IMR-90 (cell line): ENCODE measurements at regions not wholly inside any gene's neighbourhood (a gene's known extent, or its start where the extent isn't known, plus 50 kb on each side); places are given as distances from the start of the nearest gene placed in this dataset.

Source experiments
- ATAC-seq: fragments of 200-7000 bp; cut with Tn5 transposase; 2 replicates; pipeline ENCODE4 v1.9.1; 2020; ENCODE audit warnings: low read depth, mild to moderate bottlenecking, moderate library complexity
- BruUV-seq: library from RNA; stranded (reverse); fragments of 400-500 nt; replicated peaks from 2 replicates; lab custom pipeline; 2021; lab: Mats Ljungman, UMichigan
- CTCF ChIA-PET: fragments of 300-600 bp; formaldehyde crosslinking; extraction: SDS; loops from one replicate; lab custom pipeline; 2021; ENCODE audit warnings: antibody characterized with exemption; lab: Yijun Ruan, JAX
- POLR2A ChIA-PET: fragments of 300-600 bp; sonication (Branson Sonifier 250); formaldehyde crosslinking; loops from one replicate; lab custom pipeline; 2022; ENCODE audit warnings: antibody characterized with exemption; ENCODE audit not compliant: unreplicated experiment; lab: Charles Lee
- DNase-seq: peaks from one replicate; pipeline ENCODE4 v3.0.0; 2013
- H2AFZ ChIP-seq: replicated peaks from 2 replicates; pipeline ENCODE3; 2013; ENCODE audit warnings: low read length, mild to moderate bottlenecking; ENCODE audit not compliant: poor library complexity
- H2AK5ac ChIP-seq: 2 replicates; pipeline ENCODE4 v1.6.1; 2013; ENCODE audit warnings: low read depth, low read length, inconsistent platforms
- H2AK9ac ChIP-seq: replicated peaks from 2 replicates; pipeline ENCODE3; 2013; ENCODE audit warnings: mild to moderate bottlenecking, low read depth, low read length, moderate library complexity; ENCODE audit not compliant: poor library complexity
- H2BK120ac ChIP-seq: 2 replicates; pipeline ENCODE4 v1.6.1; 2013; ENCODE audit warnings: low read depth, low read length, inconsistent platforms
- H2BK15ac ChIP-seq: 3 replicates; pipeline ENCODE4 v1.6.1; 2013; ENCODE audit warnings: low read depth, low read length, inconsistent platforms
- H2BK20ac ChIP-seq: 2 replicates; pipeline ENCODE4 v1.6.1; 2013; ENCODE audit warnings: low read depth, mild to moderate bottlenecking, inconsistent platforms, low read length, moderate library complexity
- H2BK5ac ChIP-seq: 2 replicates; pipeline ENCODE4 v1.6.1; 2013; ENCODE audit warnings: mild to moderate bottlenecking, low read depth, low read length, inconsistent platforms; ENCODE audit not compliant: poor library complexity, severe bottlenecking
- H3K14ac ChIP-seq: replicated peaks from 2 replicates; pipeline ENCODE4 v1.6.1; 2013; ENCODE audit warnings: low read depth, low read length, inconsistent platforms
- H3K18ac ChIP-seq: 2 replicates; pipeline ENCODE4 v1.6.1; 2013; ENCODE audit warnings: low read depth, low read length, control low read depth
- H3K23ac ChIP-seq: 2 replicates; pipeline ENCODE4 v1.6.1; 2013; ENCODE audit warnings: low read depth, low read length, inconsistent platforms
- H3K27ac ChIP-seq: 2 replicates; pipeline ENCODE4 v1.5.1; 2013; ENCODE audit warnings: mild to moderate bottlenecking, control low read depth, low read length; ENCODE audit not compliant: insufficient read depth
- H3K27me3 ChIP-seq: 2 replicates; pipeline ENCODE4 v1.6.1; 2013; ENCODE audit warnings: low read length; ENCODE audit not compliant: control insufficient read depth, insufficient read depth
- H3K36me3 ChIP-seq: 2 replicates; pipeline ENCODE4 v1.6.1; 2013; ENCODE audit warnings: low read length, mixed read lengths; ENCODE audit not compliant: control insufficient read depth, insufficient read depth
- H3K4ac ChIP-seq: 2 replicates; pipeline ENCODE4 v1.6.1; 2013; ENCODE audit warnings: low read depth, low read length, inconsistent platforms
- H3K4me1 ChIP-seq: 2 replicates; pipeline ENCODE4 v1.6.1; 2013; ENCODE audit warnings: low read length, mixed read lengths; ENCODE audit not compliant: control insufficient read depth, insufficient read depth
- H3K4me2 ChIP-seq: 2 replicates; pipeline ENCODE4 v1.6.1; 2013; ENCODE audit warnings: low read depth, mild to moderate bottlenecking, control low read depth, low read length, moderate library complexity
- H3K4me3 ChIP-seq: 2 replicates; pipeline ENCODE4 v1.5.1; 2013; ENCODE audit warnings: low read depth, mild to moderate bottlenecking, control low read depth, low read length, moderate library complexity; ENCODE audit not compliant: insufficient read depth
- H3K56ac ChIP-seq: 2 replicates; pipeline ENCODE4 v1.6.1; 2013; ENCODE audit warnings: low read length, inconsistent platforms; ENCODE audit not compliant: insufficient read depth; ENCODE audit errors: extremely low read depth
- H3K79me1 ChIP-seq, 2 experiments: 2 replicates each; pipeline ENCODE4 v1.6.1; 2013; ENCODE audit warnings: low read length in 2 of 2, inconsistent platforms in 1 of 2, low read depth in 1 of 2
- H3K9ac ChIP-seq: 2 replicates; pipeline ENCODE4 v1.6.1; 2013; ENCODE audit warnings: low read depth, low read length, control low read depth
- H3K9me1 ChIP-seq: 2 replicates; pipeline ENCODE4 v1.6.1; 2013; ENCODE audit warnings: low read length, inconsistent platforms; ENCODE audit not compliant: insufficient read depth
- H3K9me3 ChIP-seq: 2 replicates; pipeline ENCODE4 v1.6.1; 2013; ENCODE audit warnings: low read length; ENCODE audit not compliant: control insufficient read depth, insufficient read depth
- H4K20me1 ChIP-seq: 2 replicates; pipeline ENCODE4 v1.6.1; 2013; ENCODE audit warnings: low read length, inconsistent platforms; ENCODE audit not compliant: insufficient read depth
- H4K5ac ChIP-seq: 2 replicates; pipeline ENCODE4 v1.6.1; 2013; ENCODE audit warnings: mild to moderate bottlenecking, low read depth, low read length, control low read depth
- H4K8ac ChIP-seq, 2 experiments: 2 replicates each; pipeline ENCODE4 v1.6.1; 2013; ENCODE audit warnings: low read depth in 2 of 2, low read length in 2 of 2, control low read depth in 1 of 2, inconsistent platforms in 1 of 2
- H4K91ac ChIP-seq: 2 replicates; pipeline ENCODE4 v1.6.1; 2013; ENCODE audit warnings: low read depth, low read length, inconsistent platforms; ENCODE audit not compliant: insufficient read depth
- CEBPB ChIP-seq: IDR thresholded peaks from 2 replicates; pipeline ENCODE4 v1.6.1; 2012; ENCODE audit warnings: low read depth, low read length, improper control_type of control experiment
- CHD1 ChIP-seq: IDR thresholded peaks from 2 replicates; pipeline ENCODE4 v1.6.1; 2012; ENCODE audit warnings: low read depth, low read length, improper control_type of control experiment
- FOS ChIP-seq: fragments of 150-350 bp; IDR thresholded peaks from 2 replicates; pipeline ENCODE4 v1.6.1; 2016; ENCODE audit warnings: low read depth, low read length
- MAFK ChIP-seq: IDR thresholded peaks from 2 replicates; pipeline ENCODE4 v1.6.1; 2012; ENCODE audit warnings: low read depth, low read length, improper control_type of control experiment
- MXI1 ChIP-seq: IDR thresholded peaks from 2 replicates; pipeline ENCODE4 v1.6.1; 2012; ENCODE audit warnings: low read depth, mild to moderate bottlenecking, low read length, moderate library complexity, borderline replicate concordance
- NFE2L2 ChIP-seq: fragments of 150-350 bp; IDR thresholded peaks from 2 replicates; pipeline ENCODE4 v1.6.1; 2016; ENCODE audit warnings: low read depth, mild to moderate bottlenecking, low read length
- RAD21 ChIP-seq: IDR thresholded peaks from 2 replicates; pipeline ENCODE4 v1.6.1; 2012; ENCODE audit warnings: low read length, improper control_type of control experiment
- RFX5 ChIP-seq: IDR thresholded peaks from 2 replicates; pipeline ENCODE4 v1.8.0; 2012; ENCODE audit warnings: low read depth, mild to moderate bottlenecking, low read length, moderate library complexity
- SMC3 ChIP-seq: fragments of 150-350 bp; IDR thresholded peaks from 2 replicates; pipeline ENCODE4 v1.6.1; 2016; ENCODE audit warnings: low read depth, mild to moderate bottlenecking, antibody characterized with exemption, low read length, moderate library complexity
- WGBS, 2 experiments: methylation state at CpG; one replicate each; pipeline versions ENCODE4 v1.1.5 to v1.1.7; 2013; ENCODE audit warnings: missing lambda C conversion rate in 2 of 2; ENCODE audit not compliant: insufficient read length in 1 of 2; ENCODE audit errors: extremely low coverage in 2 of 2; 5-methylcytosine and 5-hydroxymethylcytosine counted together
- dilution Hi-C: fragments of 300-500 bp; cut with HindIII; formaldehyde crosslinking; loops from one replicate; pipeline ENCODE4 v1.14.3; 2018; ENCODE audit warnings: low sequenced_read_pairs; ENCODE audit not compliant: unreplicated experiment
- in situ Hi-C: fragments of 300-500 bp; cut with MboI; formaldehyde crosslinking; loops from 3 replicates; pipeline ENCODE4 v1.14.3; 2019; ENCODE audit warnings: low sequenced_read_pairs, inconsistent platforms, mixed read lengths
- intact Hi-C: fragments of 100-400 bp; cut with micrococcal nuclease; formaldehyde crosslinking; loops from 2 replicates; pipeline ENCODE4 v1.10.0; 2022
- TF ChIP-seq, protein P1 (sequence below): fragments of 150-350 bp; IDR thresholded peaks from 2 replicates; pipeline ENCODE4 v1.6.1; 2016; ENCODE audit warnings: low read depth, mild to moderate bottlenecking, low read length, moderate library complexity, borderline replicate concordance
- TF ChIP-seq, protein P2 (sequence below): fragments of 150-350 bp; IDR thresholded peaks from 2 replicates; pipeline ENCODE4 v1.6.1; 2017; ENCODE audit warnings: mild to moderate bottlenecking, antibody characterized with exemption, low read length, low read depth
- TF ChIP-seq, protein P3 (sequence below): conservative IDR thresholded peaks from 2 replicates; pipeline ENCODE4 v1.5.1; 2012; ENCODE audit warnings: mild to moderate bottlenecking, low read depth, low read length, improper control_type of control experiment

DNA sequence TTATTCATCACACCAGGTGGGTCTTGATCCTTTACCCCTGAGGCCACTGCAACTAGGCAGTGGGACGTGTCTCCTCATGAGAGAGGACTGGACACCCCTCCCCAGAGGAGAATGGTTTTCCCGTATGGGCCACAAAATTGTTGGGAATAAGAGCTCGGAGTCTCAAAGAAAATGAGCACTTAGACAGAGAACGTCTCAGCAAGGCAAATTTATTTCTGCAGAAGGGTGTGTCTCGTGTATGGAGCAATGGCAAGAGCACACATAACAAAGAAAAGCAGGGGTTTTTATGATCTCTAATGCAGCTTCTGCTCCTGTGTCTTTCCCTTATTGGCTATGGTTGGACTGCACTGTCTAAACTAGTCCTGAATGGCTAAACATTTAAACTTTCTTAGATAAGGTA, 803.5 kb downstream of the PLOD2 start:
- BruUV-seq: no TSS peak
- in situ Hi-C loops (no loop called here), dilution Hi-C loops (no loop called here), intact Hi-C loops (no loop called here)
- H2AK9ac ChIP-seq: no peak overlapping the region
- H4K91ac ChIP-seq: no peak overlapping the region
- H3K4me1 ChIP-seq: no peaks in the 10 kb centered on the region
- no peak overlapping the region for H3K18ac ChIP-seq
- H2BK120ac ChIP-seq: no peak overlapping the region
- no peaks in the 10 kb centered on the region for H4K20me1 ChIP-seq
- H2BK15ac ChIP-seq: no peak overlapping the region
- POLR2A ChIA-PET: no interaction called here
- no peak overlapping the region for H3K4me2 ChIP-seq
- peaks cover 7% of the 10 kb centered on the region for H3K9me3 ChIP-seq
- H2AK5ac ChIP-seq: no peak overlapping the region
- no peak overlapping the region for H3K23ac ChIP-seq
- DNase-seq (no peak), ATAC-seq (no peak)
- H3K9me1 ChIP-seq: no peaks in the 10 kb centered on the region
- no peak overlapping the region for H3K4ac ChIP-seq
- H3K36me3 ChIP-seq: no peaks in the 10 kb centered on the region
- H2AFZ ChIP-seq: no peak overlapping the region
- H2BK20ac ChIP-seq: no peak overlapping the region
- H3K27ac ChIP-seq: no peak overlapping the region
- CTCF ChIA-PET: no interaction called here
- no peaks in the 10 kb centered on the region for H3K79me1 ChIP-seq
- no peak overlapping the region for H3K56ac ChIP-seq
- TF ChIP-seq RAD21: no peak
- no peak for TF ChIP-seq RFX5
- TF ChIP-seq, protein P1, sequence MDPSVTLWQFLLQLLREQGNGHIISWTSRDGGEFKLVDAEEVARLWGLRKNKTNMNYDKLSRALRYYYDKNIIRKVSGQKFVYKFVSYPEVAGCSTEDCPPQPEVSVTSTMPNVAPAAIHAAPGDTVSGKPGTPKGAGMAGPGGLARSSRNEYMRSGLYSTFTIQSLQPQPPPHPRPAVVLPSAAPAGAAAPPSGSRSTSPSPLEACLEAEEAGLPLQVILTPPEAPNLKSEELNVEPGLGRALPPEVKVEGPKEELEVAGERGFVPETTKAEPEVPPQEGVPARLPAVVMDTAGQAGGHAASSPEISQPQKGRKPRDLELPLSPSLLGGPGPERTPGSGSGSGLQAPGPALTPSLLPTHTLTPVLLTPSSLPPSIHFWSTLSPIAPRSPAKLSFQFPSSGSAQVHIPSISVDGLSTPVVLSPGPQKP: no peak
- TF ChIP-seq MXI1: no peak
- TF ChIP-seq NFE2L2: no peak
- no peak for TF ChIP-seq CEBPB
- TF ChIP-seq, protein P2, sequence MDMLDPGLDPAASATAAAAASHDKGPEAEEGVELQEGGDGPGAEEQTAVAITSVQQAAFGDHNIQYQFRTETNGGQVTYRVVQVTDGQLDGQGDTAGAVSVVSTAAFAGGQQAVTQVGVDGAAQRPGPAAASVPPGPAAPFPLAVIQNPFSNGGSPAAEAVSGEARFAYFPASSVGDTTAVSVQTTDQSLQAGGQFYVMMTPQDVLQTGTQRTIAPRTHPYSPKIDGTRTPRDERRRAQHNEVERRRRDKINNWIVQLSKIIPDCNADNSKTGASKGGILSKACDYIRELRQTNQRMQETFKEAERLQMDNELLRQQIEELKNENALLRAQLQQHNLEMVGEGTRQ: no peak
- no peak for TF ChIP-seq FOS
- TF ChIP-seq MAFK: no peak
- no peak for TF ChIP-seq SMC3
- TF ChIP-seq, protein P3, sequence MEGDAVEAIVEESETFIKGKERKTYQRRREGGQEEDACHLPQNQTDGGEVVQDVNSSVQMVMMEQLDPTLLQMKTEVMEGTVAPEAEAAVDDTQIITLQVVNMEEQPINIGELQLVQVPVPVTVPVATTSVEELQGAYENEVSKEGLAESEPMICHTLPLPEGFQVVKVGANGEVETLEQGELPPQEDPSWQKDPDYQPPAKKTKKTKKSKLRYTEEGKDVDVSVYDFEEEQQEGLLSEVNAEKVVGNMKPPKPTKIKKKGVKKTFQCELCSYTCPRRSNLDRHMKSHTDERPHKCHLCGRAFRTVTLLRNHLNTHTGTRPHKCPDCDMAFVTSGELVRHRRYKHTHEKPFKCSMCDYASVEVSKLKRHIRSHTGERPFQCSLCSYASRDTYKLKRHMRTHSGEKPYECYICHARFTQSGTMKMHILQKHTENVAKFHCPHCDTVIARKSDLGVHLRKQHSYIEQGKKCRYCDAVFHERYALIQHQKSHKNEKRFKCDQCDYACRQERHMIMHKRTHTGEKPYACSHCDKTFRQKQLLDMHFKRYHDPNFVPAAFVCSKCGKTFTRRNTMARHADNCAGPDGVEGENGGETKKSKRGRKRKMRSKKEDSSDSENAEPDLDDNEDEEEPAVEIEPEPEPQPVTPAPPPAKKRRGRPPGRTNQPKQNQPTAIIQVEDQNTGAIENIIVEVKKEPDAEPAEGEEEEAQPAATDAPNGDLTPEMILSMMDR: no peak
- TF ChIP-seq CHD1: no peak
- H4K8ac ChIP-seq: no peak overlapping the region
- no peak overlapping the region for H2BK5ac ChIP-seq
- H4K5ac ChIP-seq: no peak overlapping the region
- WGBS, 2 experiments: no CpG with 5 or more reads among the region's 5 CpGs
- H3K9ac ChIP-seq: no peak overlapping the region
- no peak overlapping the region for H3K4me3 ChIP-seq
- no peak overlapping the region for H3K14ac ChIP-seq
- no peaks in the 10 kb centered on the region for H3K27me3 ChIP-seq
